SK-N-MC (cell line): ENCODE measurements at regions not wholly inside any gene's neighbourhood (a gene's known extent, or its start where the extent isn't known, plus 50 kb on each side); places are given as distances from the start of the nearest gene placed in this dataset.

Experiments used
- DNase-seq: peaks from one replicate; pipeline ENCODE4 v3.0.0-alpha.2; 2011; ENCODE audit warnings: low read depth, low spot score
- H3K27ac ChIP-seq: fragments of 200-600 bp; sonication (generic); 2 replicates; pipeline ENCODE4 v1.5.1; 2016; ENCODE audit warnings: mixed run types
- H3K36me3 ChIP-seq: fragments of 200-600 bp; sonication (generic); 2 replicates; pipeline ENCODE4 v1.6.1; 2017; ENCODE audit warnings: antibody characterized with exemption, low read length, mixed read lengths; ENCODE audit not compliant: insufficient read depth
- H3K4me3 ChIP-seq: fragments of 200-600 bp; sonication (generic); 2 replicates; pipeline ENCODE4 v1.5.1; 2016
- H3K9ac ChIP-seq: fragments of 200-600 bp; sonication (generic); 2 replicates; pipeline ENCODE4 v1.8.0; 2017; ENCODE audit warnings: mixed run types, mixed read lengths; ENCODE audit not compliant: insufficient read length
- H3K9me3 ChIP-seq: fragments of 200-600 bp; sonication (generic); 2 replicates; pipeline ENCODE4 v1.6.1; 2017; ENCODE audit warnings: low read depth, mild to moderate bottlenecking, antibody characterized with exemption, low read length, moderate library complexity, mixed read lengths
- EZH2 ChIP-seq: fragments of 200-600 bp; sonication (generic); IDR thresholded peaks from one replicate; pipeline ENCODE4 v1.6.1; 2017; ENCODE audit warnings: antibody characterized with exemption
- FOXP2 ChIP-seq: optimal IDR thresholded peaks from 2 replicates; pipeline ENCODE3; 2011; ENCODE audit warnings: mild to moderate bottlenecking, moderate library complexity; ENCODE audit not compliant: insufficient read depth; ENCODE audit errors: extremely low read length, control extremely low read depth
- POLR2AphosphoS5 ChIP-seq: IDR thresholded peaks from 2 replicates; pipeline ENCODE4 v1.6.1; 2012; ENCODE audit warnings: mild to moderate bottlenecking, low read depth, low read length, borderline replicate concordance

- DNase-seq, result no peak
- TF ChIP-seq FOXP2 (no peak), POLR2AphosphoS5 (no peak), EZH2 (no peak)
- Histone ChIP-seq H3K9ac (no peak overlapping the region), H3K36me3 (no peaks in the 10 kb centered on the region), H3K4me3 (no peak overlapping the region), H3K9me3 (no peaks in the 10 kb centered on the region), H3K27ac (no peak overlapping the region)
Observed at GRCh38 chr3:124415446-124415960, 314.7 kb upstream of the UMPS start.

- Histone ChIP-seq H3K9ac (no peak overlapping the region), H3K4me3 (no peak overlapping the region), H3K36me3 (no peaks in the 10 kb centered on the region), H3K27ac (no peak overlapping the region), H3K9me3 (no peaks in the 10 kb centered on the region)
- TF ChIP-seq FOXP2 (no peak), POLR2AphosphoS5 (no peak), EZH2 (no peak)
- no peak for DNase-seq
Observed at GRCh38 chr3:124419303-124419702, 310.9 kb upstream of the UMPS start.

GRCh38 chr3:124420392-124420791, 309.9 kb upstream of the UMPS start:
- no peak for TF ChIP-seq EZH2
- no peak for TF ChIP-seq POLR2AphosphoS5
- TF ChIP-seq FOXP2, result no peak
- Histone ChIP-seq H3K9ac (no peak overlapping the region), H3K36me3 (no peaks in the 10 kb centered on the region), H3K4me3 (no peak overlapping the region), H3K9me3 (no peaks in the 10 kb centered on the region), H3K27ac (no peak overlapping the region)
- DNase-seq, result no peak

- H3K9me3 ChIP-seq, result no peaks in the 10 kb centered on the region
- no peak for DNase-seq
- H3K9ac ChIP-seq, result no peak overlapping the region
- H3K36me3 ChIP-seq, result no peaks in the 10 kb centered on the region
- H3K27ac ChIP-seq, result no peak overlapping the region
- no peak for TF ChIP-seq FOXP2
- TF ChIP-seq POLR2AphosphoS5, result no peak
- no peak for TF ChIP-seq EZH2
- no peak overlapping the region for H3K4me3 ChIP-seq
Observed at GRCh38 chr3:124422805-124423204, 307.4 kb upstream of the UMPS start.

DNA sequence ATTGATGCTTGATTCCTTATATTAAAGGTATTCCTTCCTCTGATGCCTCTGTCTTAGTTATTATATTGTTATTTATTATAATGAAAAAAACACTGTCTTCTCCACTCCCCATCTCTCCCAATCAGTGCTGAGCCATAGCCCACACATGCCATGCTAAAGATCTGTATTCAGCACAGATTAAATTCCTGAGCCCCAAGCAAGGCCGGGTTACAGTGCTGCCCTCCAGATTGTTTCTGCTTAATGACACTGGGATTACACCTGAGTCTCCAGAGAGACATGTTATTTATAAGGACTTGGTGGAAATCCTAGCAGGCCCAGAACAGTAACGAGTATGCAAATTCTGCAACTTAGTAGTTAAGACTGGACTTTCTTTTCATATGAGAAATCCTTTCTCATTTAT, 305.9 kb upstream of the UMPS start:
- Histone ChIP-seq H3K9me3 (no peaks in the 10 kb centered on the region), H3K36me3 (no peaks in the 10 kb centered on the region), H3K4me3 (no peak overlapping the region), H3K27ac (no peak overlapping the region), H3K9ac (no peak overlapping the region)
- no peak for DNase-seq
- no peak for TF ChIP-seq FOXP2
- no peak for TF ChIP-seq POLR2AphosphoS5
- no peak for TF ChIP-seq EZH2

DNA sequence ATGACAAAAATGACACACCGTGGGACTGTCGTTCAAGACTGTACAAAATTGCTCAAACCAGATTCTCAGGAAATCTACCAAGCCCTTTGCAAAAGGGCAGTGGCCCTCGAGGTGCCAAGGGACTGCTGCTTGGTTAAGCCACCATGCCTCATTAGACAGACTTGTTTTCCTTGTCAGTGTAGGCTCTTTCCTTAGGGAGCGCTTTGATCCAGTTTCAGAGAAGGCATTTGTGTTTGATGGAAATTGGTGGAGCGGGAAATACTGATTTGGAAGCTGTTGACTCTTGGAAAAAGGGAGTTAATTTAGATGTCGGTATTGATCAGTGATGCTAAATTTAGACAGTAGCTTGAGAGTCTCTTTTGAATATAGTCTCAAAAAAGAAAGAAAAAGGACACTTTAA, 304.3 kb upstream of the UMPS start:
- H3K9me3 ChIP-seq, result no peaks in the 10 kb centered on the region
- H3K4me3 ChIP-seq, result no peak overlapping the region
- TF ChIP-seq FOXP2, result no peak
- no peaks in the 10 kb centered on the region for H3K36me3 ChIP-seq
- H3K9ac ChIP-seq, result no peak overlapping the region
- no peak overlapping the region for H3K27ac ChIP-seq
- DNase-seq, result no peak

- TF ChIP-seq POLR2AphosphoS5, result no peak
- TF ChIP-seq EZH2, result no peak
- no peak for TF ChIP-seq FOXP2
- Histone ChIP-seq H3K9me3 (no peaks in the 10 kb centered on the region), H3K27ac (no peak overlapping the region), H3K36me3 (no peaks in the 10 kb centered on the region), H3K4me3 (no peak overlapping the region; the same call in 1 of the 2 replicates), H3K9ac (no peak overlapping the region)
- no peak for DNase-seq
Observed at GRCh38 chr3:124428372-124429128, 301.7 kb upstream of the UMPS start.

- no peak overlapping the region for H3K27ac ChIP-seq
- no peak for TF ChIP-seq EZH2
- peak; percentile 51; the same call in 1 of the 2 replicates for TF ChIP-seq POLR2AphosphoS5
- no peak for TF ChIP-seq FOXP2
- no peaks in the 10 kb centered on the region; the same call in 1 of the 2 replicates for H3K36me3 ChIP-seq
- no peak overlapping the region; the same call in 1 of the 2 replicates for H3K4me3 ChIP-seq
- H3K9me3 ChIP-seq, result no peaks in the 10 kb centered on the region
- peak; percentile 79 for DNase-seq
- H3K9ac ChIP-seq, result no peak overlapping the region
Observed at GRCh38 chr3:124429129-124429815, 301.0 kb upstream of the UMPS start.
